NCI-H524 treated with DMSO at 0.1 percent for 48 hours (cell line): ENCODE measurements at regions not wholly inside any gene's neighbourhood (a gene's known extent, or its start where the extent isn't known, plus 50 kb on each side); places are given as distances from the start of the nearest gene placed in this dataset.

Source experiments
- DNase-seq: peaks from one replicate; lab custom pipeline; 2025; lab: John Stamatoyannopoulos, UW

DNA sequence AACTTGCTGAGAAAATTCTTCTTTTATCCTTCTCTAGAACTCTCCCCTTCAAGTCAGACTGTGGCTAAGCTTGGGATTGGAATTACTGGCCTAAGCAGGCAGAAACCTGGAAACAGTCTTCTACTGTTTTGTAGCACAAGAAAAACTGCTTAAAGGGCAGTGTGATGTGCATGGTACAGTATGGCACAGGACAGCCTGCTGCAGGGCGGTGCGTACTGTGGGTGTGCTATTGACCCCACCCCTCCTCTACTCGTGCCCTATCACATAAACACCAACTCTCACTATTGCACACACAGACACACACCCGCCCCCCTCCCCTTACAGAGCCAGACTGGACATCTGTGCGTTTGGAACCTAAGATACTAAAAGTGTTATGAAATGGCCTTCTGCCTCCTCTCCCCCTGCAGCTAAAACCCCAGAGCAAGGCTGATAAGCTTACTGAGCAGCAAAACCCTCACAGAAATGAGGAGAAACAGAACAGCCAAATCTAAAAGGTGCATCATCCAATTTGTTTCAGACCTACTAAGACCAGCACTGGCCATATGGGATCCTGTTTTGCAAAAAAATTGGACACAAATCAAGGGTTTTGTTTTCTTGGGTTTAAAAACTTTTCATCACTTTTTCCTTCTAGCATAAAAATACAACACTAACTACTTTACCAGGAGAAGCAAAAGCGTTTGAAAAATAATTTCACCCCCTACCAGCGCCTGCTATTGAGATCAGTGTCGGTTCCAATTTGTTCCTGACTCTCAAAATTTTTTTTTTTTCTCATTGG lies 355.8 kb upstream of the LYPLAL1 start:
- DNase-seq = no peak

DNA sequence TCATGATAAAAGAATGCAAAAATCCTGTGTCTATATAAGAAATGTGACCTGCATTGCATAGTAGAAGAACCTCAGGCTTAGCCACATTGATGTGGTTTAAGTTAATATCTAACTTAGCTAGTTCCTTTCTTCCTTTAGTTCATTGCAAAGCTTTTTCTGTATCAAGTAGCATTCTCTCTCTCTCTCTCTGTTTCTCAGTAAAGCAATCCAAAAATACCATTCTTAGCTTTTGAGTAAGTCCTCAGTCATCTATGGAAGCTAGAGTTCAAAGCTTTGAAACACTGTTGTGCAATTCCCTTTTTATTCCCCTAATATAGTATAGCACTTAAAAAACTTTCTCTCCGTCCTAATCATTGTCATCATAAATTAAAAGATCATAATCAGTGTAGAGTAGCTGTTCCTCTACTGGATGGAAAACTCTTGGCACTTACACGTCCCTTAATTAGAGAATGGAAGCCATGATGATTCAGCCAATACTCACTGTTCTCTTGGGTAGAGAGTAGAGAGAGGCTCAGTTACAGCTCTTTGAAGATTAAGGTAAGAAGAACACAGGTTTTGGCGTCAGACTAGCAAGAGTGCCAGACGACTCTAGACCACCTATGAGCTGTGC lies 350.3 kb upstream of the LYPLAL1 start:
- no peak for DNase-seq

DNA sequence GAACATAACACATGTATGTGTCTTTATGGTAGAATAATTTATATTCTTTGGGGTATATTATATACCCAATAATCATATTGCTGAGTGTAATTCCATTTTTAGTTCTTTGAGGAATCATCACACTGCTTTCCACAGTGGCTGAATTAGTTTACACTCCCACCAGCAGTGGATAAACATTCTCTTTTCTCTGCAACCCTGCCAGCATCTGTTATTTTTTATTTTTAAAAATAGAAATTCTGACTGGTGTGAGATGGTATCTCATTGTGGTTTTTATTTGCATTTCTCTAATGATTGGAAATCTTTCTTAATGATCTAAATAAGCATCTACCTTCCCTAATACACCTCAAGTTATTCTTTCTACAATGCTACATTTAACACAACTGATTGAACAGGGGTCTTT lies 346.2 kb upstream of the LYPLAL1 start:
- no peak for DNase-seq

DNA sequence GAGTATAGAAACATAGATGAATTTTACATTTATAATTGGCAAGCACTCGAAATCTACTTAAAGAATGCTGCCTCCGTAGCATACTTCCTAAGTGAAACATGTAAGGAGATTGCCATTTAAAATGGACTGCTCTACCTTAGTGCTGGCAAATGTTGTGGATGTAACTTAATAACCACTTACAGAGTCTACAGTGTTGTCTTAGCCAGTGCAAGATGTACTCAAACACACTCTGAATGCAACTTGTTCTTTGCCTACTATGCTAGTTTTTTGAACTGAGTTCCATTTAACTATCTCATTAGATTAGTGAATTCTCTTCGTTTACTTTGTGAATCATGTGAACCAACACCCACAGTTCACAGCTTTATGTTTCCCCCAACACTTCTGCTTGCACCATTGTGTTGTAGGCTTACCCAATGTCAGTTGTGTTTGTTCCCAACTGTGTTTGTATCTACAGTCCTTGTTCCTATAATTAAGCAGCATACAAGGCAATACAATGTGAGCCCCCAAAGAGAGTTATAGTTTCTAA lies 345.5 kb upstream of the LYPLAL1 start:
- no peak for DNase-seq

DNA sequence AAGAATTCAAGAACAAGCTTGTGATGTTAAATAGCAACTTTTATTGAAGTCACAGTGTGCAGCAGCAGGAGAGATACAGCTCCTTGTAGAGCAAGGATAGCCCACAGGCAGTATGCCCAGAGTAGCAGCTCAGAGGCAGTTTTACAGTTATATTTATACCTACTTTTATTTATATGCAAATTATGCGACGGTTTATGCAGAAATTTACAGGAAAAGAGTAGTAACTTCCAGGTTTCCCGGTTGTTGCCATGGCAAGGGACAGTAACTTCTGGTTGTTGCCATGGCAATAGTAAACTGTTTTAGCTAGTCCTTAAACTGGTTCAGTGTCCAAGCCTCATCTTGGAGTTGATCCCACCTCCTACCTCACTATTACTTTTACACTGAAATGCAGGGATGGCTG lies 344.6 kb upstream of the LYPLAL1 start:
- DNase-seq = no peak

DNA sequence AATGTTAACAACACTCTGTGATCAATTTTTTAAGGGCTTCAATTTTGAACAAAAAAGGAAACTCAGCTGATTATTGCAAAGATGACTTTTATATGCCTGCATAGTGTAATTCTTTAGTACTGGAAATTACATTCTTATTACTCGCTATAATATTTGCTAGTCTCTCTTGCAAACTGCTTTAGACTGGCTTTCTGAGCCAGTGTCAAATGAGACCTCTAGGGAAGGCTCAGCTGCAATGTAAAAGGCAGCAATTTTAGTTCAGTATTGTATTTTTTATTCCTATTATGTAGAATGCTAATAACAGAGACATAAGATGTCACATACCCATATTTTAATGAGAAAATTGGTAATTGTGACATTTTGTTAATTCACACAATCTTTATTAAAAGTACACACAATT lies 338.1 kb upstream of the LYPLAL1 start:
- no peak for DNase-seq

DNA sequence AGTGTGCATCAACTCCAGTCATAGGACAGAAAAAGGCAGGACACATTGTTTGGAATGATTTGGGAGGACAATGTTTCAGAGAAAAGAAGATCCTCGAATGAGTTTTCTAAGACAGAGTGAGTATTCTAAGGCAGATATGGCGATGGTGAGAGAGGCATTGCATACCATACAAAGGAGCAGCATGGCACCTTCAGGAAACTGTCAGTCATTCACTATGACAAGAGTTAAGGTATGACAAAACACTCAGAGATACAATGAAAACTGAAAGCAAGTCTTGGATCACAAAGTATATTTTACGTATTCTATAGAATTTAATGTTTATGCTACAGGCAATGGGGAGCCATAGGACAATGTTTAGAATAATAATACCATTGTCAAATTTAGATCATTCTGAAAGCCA lies 337.4 kb upstream of the LYPLAL1 start:
- DNase-seq = no peak

DNA sequence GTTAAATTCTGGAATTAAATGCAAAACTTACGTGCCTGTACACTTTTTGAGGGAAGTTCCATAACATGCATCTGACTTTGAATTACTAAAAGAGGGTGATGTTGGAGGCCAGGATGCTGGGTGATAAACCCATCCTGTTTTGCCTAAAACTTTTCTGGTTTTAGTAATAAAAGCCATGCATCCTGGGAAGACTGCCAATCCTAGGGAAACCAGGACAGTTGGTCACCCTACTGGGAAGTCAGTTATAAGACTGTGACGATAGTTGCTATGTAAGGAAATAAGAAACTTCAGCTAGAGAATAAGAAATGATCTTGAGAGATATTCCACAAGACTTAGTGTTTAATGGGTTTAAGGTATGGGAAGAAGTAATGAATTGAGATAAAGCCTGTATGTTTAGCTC lies 336.6 kb upstream of the LYPLAL1 start:
- no peak for DNase-seq

DNA sequence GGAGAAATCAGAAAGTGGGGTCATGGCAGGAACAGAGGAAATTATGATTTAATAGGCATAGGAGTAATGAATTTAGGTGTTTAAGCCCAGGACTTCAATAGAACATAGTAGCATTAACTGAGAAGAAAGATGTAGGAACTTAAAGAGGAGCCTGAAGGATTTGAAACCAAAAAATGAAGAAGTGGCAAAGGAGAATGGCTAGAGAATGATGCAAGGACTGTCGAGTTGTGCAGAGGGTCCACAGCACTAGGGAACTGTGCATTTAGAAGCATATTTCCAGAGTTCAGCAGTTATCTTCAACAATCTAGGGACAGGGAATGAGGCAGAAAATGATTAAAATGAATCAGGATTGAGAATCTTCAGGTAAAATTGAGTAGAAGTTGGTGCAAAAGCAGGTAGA lies 328.1 kb upstream of the LYPLAL1 start:
- no peak for DNase-seq

DNA sequence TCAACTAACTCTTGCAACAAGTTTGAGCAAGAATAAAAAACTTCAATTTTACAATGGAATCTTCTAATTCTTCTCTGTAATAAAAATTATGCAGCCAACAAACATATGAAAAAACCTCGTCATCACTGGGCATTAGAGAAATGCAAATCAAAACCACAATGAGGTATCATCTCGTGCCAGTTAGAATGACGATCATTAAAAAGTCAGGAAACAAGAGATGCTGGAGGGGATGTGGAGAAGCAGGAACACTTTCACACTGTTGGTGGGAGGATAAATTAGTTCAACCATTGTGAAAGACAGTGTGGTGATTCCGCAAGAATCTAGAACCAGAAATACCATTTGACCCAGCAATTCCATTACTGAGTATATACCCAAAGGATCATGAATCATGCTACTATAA lies 327.5 kb upstream of the LYPLAL1 start:
- no peak for DNase-seq

DNA sequence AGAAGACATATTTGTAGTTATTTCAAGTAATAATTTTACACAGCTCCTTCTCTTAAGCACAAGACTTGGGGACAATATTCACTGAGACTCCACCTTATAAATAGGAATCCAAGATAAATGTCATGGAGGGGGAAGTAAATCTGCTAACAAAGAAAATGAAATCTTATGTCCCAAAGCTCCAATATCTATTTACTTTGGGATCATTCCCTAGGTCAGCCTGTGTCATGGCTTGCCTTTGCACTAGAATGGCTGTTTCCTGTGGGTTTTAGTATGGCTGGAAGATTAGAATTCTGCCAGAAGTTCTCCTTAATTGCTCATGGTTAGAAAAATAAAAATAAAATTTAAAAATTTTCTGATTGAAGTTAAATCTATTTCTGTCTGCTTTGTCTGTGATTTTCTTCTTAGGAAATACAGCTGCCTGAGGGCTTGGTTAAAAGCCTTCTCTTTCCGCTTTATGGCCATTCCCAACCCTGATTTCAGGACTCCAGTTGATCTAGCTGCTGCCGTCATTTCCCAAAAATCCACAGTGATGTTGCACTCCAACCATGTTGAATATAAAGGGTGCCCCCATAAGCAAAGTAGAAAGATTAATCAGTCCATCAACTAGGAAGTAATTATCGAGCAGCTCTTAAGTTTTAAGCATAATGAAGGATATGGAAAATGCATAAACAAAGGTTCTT lies 326.4 kb upstream of the LYPLAL1 start:
- DNase-seq = no peak

DNA sequence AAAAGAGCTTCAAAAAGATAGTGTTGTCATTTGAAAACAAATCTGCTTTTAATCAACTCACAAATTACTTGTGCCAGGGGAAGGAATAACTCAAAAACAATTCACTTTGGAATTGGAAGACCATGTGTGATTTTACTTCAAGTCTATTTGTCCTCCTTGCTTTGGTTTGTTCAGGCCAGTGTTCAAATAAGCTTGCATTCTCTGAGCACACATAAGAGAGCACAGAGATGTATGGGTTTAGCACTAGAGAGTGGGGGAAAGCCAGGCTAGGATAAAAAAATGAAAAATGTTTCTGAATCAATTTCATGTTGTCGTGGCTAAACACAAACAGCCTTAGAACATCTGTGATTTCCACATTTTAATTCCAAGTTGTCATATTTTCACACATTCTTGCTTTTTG lies 325.7 kb upstream of the LYPLAL1 start:
- no peak for DNase-seq

DNA sequence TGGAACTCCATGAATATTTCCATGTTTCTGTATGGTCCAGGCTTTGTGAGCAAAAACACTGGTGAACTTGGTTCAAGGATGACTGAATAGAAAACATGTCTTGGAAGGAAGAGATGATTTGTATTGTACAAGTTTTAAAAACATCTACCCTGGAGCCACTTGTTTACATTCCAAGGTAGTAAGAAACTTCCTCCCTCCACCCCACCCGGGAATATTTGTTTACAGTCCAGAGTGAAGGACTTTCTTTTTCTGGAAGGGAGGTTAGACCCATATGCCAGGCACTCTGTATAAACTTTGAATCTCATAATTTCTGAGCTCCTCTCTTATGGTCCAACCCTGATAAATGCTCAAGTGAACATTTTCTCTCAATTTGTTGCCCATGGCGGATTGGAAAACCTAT lies 323.3 kb upstream of the LYPLAL1 start:
- no peak for DNase-seq

DNA sequence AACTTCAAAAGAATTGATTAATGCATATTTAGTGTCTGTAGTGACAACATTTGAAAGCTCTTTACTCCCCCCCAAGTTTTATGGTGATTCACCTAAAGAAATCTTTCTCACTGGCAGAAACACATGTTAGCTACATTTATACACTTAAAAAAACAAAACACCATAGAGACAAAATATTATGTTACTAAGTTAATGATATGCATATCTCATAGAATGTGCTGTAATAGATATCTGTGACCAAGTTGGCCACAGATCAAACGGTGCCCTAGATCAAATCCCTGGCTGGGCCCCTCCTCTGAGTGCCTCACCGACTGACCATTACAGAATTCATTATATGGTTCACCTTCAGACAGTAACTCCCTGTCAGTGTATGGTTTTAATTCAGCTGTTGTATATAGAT lies 322.1 kb upstream of the LYPLAL1 start:
- no peak for DNase-seq

DNA sequence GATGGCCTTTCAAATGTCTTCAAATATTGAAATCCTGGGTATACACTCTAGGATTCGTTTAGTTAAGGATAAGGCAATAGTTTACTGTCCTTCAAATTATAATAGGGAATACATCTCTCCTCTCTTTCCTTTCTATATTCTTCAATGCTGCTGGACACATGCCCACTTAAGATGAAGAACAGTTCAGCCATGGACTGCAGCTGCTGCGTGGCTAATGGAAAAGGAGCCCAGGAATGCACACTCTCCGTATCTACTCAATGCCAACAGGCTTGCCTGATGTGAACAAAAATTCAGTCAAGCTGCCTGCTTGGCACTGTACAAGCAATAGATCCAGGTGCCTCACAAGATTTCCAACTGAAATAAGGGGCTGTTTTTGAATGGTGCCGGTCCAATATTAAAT lies 321.2 kb upstream of the LYPLAL1 start:
- DNase-seq = no peak

DNA sequence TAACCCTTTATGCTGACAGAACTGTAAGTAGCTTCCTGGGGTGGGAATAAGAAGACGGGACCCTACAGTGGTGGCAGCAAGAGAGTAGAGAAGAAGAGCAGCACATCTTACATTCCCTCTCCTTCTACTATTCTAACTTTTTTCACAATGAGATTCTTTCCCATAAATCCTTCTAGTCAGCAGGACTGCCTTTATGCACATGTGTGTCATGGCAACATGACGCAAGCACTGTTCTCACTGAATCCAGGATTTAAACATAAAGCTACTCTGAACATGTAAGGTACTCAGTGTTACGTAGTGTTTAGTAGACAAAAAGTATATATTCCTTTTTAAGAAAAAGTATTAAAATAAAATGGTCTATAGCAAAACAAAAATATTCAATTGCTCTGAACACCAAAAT lies 309.7 kb upstream of the LYPLAL1 start:
- DNase-seq = no peak

DNA sequence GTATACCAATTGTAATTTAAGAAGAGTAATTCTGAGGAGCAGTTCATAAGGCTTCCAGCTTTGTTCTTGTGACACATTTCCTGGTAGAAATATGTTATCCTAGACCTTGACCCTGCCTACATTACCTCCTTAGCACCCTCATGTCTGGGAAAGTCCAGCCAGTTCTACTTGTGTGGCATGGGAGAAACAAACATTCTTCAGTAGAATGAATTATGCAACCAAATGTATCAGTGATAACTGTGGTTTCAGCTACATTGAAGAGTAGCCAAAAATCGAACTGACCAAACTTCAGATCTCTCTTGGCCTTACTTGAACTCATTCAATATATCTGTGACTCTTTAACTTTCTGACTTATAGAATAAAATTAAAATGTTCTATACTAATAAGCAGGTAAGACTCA lies 308.1 kb upstream of the LYPLAL1 start:
- DNase-seq = no peak

DNA sequence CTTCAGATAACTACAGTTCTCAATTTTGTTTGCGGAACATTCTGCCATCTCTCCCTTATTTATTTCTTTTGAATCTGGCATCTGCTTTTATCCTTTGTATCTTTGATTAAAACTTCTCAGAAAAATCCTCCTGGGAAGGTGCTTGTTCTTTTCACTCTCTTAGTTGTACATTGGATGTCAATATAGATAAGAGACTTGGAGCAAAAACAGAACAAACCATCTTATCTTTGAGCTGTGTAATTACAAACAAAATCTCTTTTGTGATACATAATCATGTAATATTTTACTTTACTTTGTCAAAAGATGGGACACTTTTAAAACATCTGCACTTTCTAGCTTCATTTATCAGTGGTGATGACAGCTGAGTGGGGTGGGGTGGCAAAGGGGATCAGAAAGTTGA lies 307.2 kb upstream of the LYPLAL1 start:
- no peak for DNase-seq

DNA sequence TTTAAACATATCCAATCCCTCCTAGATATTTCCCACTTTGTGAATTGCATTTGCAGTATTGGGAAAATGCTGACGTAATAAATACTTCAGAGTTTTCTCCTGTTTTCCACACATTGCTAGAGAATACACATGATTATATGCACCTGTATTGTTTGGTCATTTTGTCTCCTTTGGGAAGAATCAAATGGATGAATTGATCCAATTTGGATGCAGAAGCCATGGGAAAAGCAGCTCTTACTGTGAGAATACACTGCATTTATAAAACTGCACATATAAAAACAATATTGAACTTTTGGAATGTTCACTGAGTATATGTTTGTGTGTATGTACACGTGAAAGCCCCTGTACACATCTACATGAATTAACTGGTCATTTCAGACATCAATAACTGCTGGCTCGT lies 306.6 kb upstream of the LYPLAL1 start:
- no peak for DNase-seq

DNA sequence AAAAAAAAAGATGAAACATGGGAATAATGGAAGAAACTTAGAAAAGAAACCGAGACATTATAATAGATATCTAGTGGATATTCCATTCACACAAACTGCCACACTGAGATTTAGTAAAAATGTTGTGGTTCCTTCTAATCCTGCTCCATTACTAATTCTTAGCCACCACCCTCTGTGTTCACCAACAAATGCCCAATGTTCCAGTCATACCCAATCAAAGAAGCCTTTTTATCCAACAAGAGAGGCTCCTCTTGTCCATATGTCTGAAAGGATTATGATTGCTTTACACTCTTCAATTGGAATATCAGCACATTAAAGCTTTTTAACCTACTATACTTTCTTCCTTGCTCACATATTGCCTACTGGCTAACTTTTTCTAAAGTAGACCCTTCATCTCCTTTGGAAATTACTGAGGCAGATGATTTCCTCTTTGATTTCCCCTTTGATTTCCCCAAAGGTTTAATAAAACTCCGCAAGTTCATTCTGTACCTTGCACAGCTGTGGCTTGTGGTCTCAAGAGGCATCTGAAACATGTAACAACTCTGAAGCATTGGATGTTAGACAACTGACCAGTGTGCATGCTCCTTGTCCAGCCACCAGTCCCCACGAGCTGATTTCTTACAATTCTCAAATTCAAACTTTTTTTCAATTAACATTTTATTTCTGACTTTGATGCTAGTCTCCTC lies 305.6 kb upstream of the LYPLAL1 start:
- peak; percentile 54 for DNase-seq

DNA sequence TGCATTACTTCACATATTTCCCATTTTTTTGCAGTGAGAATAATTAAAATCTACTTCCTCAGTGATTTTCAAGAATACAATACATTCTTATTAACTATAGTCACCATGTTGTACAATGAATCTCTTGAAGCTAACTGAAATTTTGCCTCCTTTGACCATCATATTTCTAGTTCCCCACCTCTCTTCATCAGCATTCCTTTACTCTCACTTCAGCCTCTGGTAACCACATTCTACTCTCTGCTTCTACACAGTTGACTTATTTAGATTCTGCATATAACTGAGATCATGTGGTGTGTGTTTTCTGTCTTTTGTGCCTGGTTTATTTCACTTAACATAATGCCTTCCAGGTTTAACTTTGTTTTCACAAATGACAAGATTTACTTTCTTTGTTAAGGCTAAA lies 304.4 kb upstream of the LYPLAL1 start:
- no peak for DNase-seq

DNA sequence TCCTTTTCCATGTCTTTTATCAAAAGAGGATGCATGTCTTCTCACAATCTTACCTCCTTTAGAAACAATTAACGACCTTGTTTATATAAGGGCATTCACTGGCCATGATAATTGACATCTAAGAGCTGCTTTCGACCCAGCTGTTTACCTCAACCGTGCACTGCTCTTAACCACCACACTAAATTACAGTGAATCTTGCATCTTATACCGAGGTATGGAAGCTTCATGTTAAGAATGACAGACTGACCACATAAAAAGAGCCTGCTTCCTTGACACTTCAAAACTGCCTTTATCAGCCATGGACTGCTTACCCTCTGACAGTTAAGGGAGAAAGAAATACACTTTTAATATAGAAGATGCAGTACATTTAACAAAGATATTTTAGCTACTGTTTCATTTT lies 301.7 kb upstream of the LYPLAL1 start:
- DNase-seq = no peak

DNA sequence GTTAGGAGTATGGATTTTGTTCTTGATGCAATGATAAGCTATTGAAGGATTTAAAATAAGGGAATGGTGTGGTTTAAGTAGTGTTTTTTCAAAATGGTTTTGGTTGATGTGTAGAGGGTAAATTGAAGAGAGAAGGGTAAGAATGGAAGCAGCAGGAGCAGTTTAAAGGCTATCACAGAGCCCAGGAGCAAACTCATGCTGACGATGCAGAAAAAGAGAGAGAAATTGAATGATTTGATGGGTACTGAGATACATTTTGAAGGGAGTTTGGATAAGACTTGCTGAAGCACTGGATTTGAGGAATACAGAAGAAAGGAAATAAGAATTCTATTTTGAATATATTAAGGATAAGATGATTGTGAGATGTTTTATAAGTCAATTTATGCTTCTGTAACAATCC lies 300.8 kb upstream of the LYPLAL1 start:
- DNase-seq = no peak
